ENCODE measurements at regions not wholly inside any gene's neighbourhood (a gene's known extent, or its start where the extent isn't known, plus 50 kb on each side); places are given as distances from the start of the nearest gene placed in this dataset.

DNA sequence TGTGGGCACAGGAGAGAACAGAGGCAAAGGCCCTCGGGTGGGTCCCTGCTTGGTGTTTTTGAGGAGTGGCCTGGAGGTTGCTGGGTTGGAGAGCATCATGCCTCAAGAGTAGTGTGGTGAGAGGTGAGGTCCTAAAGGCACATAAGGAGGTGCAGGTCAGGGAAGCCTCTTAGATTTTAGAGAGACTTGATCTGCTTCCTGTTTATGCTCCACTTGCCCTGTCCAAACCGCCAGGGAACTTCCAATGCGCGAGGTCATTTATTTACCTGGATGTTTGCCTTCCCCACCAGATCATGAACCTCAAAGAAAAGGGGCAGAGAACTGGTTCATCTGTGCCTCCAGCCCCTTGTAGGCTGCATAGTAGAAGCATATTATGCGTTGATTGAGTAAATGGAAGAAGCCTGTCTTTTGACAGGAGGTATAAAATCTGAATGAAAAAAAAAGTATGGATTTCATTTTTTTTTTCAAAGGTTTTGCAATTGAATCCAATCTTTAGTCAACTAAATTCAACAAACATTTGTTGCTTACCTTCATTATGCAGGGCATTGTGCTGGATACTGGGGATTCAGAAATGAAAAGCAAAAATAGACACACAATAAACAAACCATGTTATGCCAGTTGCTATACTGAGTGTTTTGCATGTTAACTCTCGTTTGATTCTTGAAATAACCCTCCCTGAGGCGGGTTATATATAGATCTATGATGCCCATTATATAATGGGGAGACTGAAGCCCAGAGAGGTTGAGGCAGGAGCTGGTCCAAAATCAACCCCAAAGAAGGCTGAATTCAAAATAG is 485.2 kb downstream of the VRK1 start:
- Histone ChIP-seq H3K9ac (no peak overlapping the region), H3K4me1 (no peaks in the 10 kb centered on the region), H3K27ac (no peak overlapping the region), H3K9me3 (ENCODE audit: control insufficient read depth, low read length) (no peaks in the 10 kb centered on the region), H3K27me3 (ENCODE audit: control insufficient read depth, insufficient read depth, low read length) (no peaks in the 10 kb centered on the region), H3K36me3 (ENCODE audit: control insufficient read depth, insufficient read depth, low read length) (no peaks in the 10 kb centered on the region), H3K4me2 (ENCODE audit: low read length) (no peak overlapping the region), H3K4me3 (ENCODE audit: low read depth, low read length) (no peak overlapping the region), H2AFZ (no peak overlapping the region), H3K79me2 (no peaks in the 10 kb centered on the region)
- TF ChIP-seq, protein P1, sequence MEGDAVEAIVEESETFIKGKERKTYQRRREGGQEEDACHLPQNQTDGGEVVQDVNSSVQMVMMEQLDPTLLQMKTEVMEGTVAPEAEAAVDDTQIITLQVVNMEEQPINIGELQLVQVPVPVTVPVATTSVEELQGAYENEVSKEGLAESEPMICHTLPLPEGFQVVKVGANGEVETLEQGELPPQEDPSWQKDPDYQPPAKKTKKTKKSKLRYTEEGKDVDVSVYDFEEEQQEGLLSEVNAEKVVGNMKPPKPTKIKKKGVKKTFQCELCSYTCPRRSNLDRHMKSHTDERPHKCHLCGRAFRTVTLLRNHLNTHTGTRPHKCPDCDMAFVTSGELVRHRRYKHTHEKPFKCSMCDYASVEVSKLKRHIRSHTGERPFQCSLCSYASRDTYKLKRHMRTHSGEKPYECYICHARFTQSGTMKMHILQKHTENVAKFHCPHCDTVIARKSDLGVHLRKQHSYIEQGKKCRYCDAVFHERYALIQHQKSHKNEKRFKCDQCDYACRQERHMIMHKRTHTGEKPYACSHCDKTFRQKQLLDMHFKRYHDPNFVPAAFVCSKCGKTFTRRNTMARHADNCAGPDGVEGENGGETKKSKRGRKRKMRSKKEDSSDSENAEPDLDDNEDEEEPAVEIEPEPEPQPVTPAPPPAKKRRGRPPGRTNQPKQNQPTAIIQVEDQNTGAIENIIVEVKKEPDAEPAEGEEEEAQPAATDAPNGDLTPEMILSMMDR (IDR thresholded peaks at IDR 0.05) = no peak

DNA sequence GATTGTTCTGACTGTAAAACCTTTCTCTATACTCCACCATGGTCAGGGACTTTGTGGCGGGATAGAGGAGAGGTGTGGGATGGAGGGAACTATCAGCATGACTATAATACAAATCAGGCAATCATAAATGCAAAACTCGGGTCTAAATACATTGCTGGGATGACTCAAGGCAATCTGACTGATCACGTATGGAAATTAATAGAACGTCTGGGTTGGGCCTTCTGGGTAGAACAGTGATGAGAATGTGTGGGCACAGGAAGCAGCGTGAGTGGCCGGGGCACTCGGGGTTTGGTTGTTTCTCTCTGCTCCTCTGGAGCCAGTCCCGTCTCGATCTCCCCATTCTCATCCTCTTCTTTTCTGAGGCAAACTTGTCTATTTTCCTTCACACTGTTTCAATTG is 485.8 kb downstream of the VRK1 start:
- Histone ChIP-seq H3K79me2 (no peaks in the 10 kb centered on the region), H3K36me3 (ENCODE audit: control insufficient read depth, insufficient read depth, low read length) (no peaks in the 10 kb centered on the region), H3K27ac (no peak overlapping the region), H3K4me1 (no peaks in the 10 kb centered on the region), H3K4me3 (ENCODE audit: low read depth, low read length) (no peak overlapping the region), H3K9me3 (ENCODE audit: control insufficient read depth, low read length) (no peaks in the 10 kb centered on the region), H2AFZ (no peak overlapping the region), H3K27me3 (ENCODE audit: control insufficient read depth, insufficient read depth, low read length) (no peaks in the 10 kb centered on the region), H3K9ac (no peak overlapping the region), H3K4me2 (ENCODE audit: low read length) (no peak overlapping the region)
- TF ChIP-seq, protein P1 (IDR thresholded peaks at IDR 0.05) = no peak

GRCh38 chr14:97283426-97283825 is 486.2 kb downstream of the VRK1 start:
- H3K79me2 ChIP-seq = no peaks in the 10 kb centered on the region
- H3K36me3 ChIP-seq (ENCODE audit: control insufficient read depth, insufficient read depth, low read length) = no peaks in the 10 kb centered on the region
- H3K4me3 ChIP-seq (ENCODE audit: low read depth, low read length) = no peak overlapping the region
- no peak overlapping the region for H2AFZ ChIP-seq
- H3K4me2 ChIP-seq (ENCODE audit: low read length) = no peak overlapping the region
- H3K9ac ChIP-seq = no peak overlapping the region
- H3K27me3 ChIP-seq (ENCODE audit: control insufficient read depth, insufficient read depth, low read length) = no peaks in the 10 kb centered on the region
- no peaks in the 10 kb centered on the region for H3K4me1 ChIP-seq
- TF ChIP-seq, protein P1 (IDR thresholded peaks at IDR 0.05) = no peak
- H3K27ac ChIP-seq = no peak overlapping the region
- no peaks in the 10 kb centered on the region for H3K9me3 ChIP-seq (ENCODE audit: control insufficient read depth, low read length)

GRCh38 chr14:97283841-97284240 is 486.7 kb downstream of the VRK1 start:
- Histone ChIP-seq H3K27ac (no peak overlapping the region), H3K27me3 (ENCODE audit: control insufficient read depth, insufficient read depth, low read length) (no peaks in the 10 kb centered on the region), H3K4me3 (ENCODE audit: low read depth, low read length) (no peak overlapping the region), H3K9ac (no peak overlapping the region), H2AFZ (no peak overlapping the region), H3K79me2 (no peaks in the 10 kb centered on the region), H3K4me1 (no peaks in the 10 kb centered on the region), H3K9me3 (ENCODE audit: control insufficient read depth, low read length) (no peaks in the 10 kb centered on the region), H3K36me3 (ENCODE audit: control insufficient read depth, insufficient read depth, low read length) (no peaks in the 10 kb centered on the region), H3K4me2 (ENCODE audit: low read length) (no peak overlapping the region)
- TF ChIP-seq, protein P1 (IDR thresholded peaks at IDR 0.05) = no peak

DNA sequence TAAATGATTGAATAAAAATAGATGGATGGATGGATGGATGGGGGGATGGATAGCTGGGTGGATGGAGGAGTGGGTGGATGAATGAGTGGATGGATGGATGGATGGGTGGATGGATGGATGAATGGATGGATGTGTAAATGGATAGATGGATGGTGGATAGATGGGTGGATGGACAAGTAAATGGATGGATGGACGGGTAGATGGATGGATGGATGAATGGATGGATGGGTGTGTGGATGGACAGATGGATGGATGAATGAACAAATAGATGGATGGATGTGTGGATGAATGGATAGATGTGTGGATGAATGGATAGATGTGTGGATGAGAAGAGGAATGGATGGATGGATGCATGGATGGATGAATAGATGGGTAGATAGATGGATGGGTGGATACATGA is 490.8 kb downstream of the VRK1 start:
- TF ChIP-seq, protein P1 (IDR thresholded peaks at IDR 0.05) = no peak
- H3K4me1 ChIP-seq = no peaks in the 10 kb centered on the region
- H3K27ac ChIP-seq = no peak overlapping the region
- H3K79me2 ChIP-seq = no peaks in the 10 kb centered on the region
- H3K4me3 ChIP-seq (ENCODE audit: low read depth, low read length) = no peak overlapping the region
- H3K9me3 ChIP-seq (ENCODE audit: control insufficient read depth, low read length) = no peaks in the 10 kb centered on the region
- no peak overlapping the region for H3K9ac ChIP-seq
- H3K4me2 ChIP-seq (ENCODE audit: low read length) = no peak overlapping the region
- H3K27me3 ChIP-seq (ENCODE audit: control insufficient read depth, insufficient read depth, low read length) = no peaks in the 10 kb centered on the region
- H3K36me3 ChIP-seq (ENCODE audit: control insufficient read depth, insufficient read depth, low read length) = no peaks in the 10 kb centered on the region
- H2AFZ ChIP-seq = no peak overlapping the region
